WTC11 (cell line): ENCODE measurements at regions not wholly inside any gene's neighbourhood (a gene's known extent, or its start where the extent isn't known, plus 50 kb on each side); places are given as distances from the start of the nearest gene placed in this dataset.

Source experiments
- ZBTB21 ChIP-seq: sonication (generic); formaldehyde crosslinking; IDR thresholded peaks from 2 replicates; pipeline ENCODE4 v1.8.1; 2023; ENCODE audit warnings: mild to moderate bottlenecking, missing genetic modification reagents, borderline replicate concordance
- ZNF121 ChIP-seq: sonication (generic); formaldehyde crosslinking; IDR thresholded peaks from 2 replicates; pipeline ENCODE4 v1.8.0; 2023; ENCODE audit warnings: missing genetic modification reagents
- TF ChIP-seq, protein P1 (sequence below): sonication (generic); formaldehyde crosslinking; IDR thresholded peaks from 2 replicates; pipeline ENCODE4 v1.8.1; 2022; ENCODE audit warnings: low read depth, missing genetic modification reagents, borderline replicate concordance

DNA sequence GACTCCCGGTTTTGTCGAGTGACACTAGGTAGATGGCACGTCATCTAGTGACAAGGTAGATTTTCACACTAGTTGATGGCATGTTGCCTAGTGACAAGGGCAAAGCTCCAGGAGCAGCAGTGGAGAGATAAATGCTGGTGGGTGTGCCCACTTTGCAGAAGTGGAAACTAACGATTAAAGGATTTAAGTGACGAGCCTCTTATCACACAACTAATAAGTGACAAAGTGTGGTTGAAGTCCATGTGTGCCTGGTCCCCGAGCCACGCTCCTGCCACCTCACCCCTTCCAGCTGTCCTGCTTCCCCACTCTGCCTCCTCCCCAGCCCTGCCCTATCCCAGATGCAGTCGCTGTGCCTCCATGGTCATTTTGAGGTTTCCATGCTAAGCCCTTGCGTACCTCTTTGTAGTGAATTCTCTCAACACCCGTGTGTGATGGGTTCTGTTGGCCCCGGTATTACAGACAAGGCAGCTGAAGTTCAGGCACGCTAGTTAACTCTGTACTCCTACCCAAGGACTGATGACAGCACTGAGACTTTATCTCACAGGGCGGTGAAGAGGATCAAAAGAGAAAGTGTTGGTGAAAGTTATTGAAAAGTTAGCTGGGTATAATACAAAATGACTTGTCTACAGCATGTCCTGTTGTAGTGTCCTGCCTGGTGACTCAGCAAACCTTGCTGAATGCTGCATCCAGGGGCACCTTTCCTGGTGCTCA lies 113.4 kb upstream of the GLI2 start:
- TF ChIP-seq ZBTB21 (CRISPR knock-in tag) (no peak), ZNF121 (CRISPR knock-in tag) (no peak)
- TF ChIP-seq, protein P1, sequence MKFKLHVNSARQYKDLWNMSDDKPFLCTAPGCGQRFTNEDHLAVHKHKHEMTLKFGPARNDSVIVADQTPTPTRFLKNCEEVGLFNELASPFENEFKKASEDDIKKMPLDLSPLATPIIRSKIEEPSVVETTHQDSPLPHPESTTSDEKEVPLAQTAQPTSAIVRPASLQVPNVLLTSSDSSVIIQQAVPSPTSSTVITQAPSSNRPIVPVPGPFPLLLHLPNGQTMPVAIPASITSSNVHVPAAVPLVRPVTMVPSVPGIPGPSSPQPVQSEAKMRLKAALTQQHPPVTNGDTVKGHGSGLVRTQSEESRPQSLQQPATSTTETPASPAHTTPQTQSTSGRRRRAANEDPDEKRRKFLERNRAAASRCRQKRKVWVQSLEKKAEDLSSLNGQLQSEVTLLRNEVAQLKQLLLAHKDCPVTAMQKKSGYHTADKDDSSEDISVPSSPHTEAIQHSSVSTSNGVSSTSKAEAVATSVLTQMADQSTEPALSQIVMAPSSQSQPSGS (CRISPR knock-in tag), result no peak
